Stimulated activated CD4-positive, alpha-beta T cell treated with anti-CD3 and anti-CD28 coated beads, Interleukin-1b, Interleukin-23, amount 100 ng/mL, for 1 hour (primary cell): ENCODE measurements at regions not wholly inside any gene's neighbourhood (a gene's known extent, or its start where the extent isn't known, plus 50 kb on each side); places are given as distances from the start of the nearest gene placed in this dataset.
"Not testable (repeated sequence)": the region's sequence is repeated elsewhere in the genome, so short reads cannot be mapped to it uniquely, and the experiment has no call there.

Source experiments
- DNase-seq, 2 donors: peaks; one replicate each; pipeline ENCODE4 v3.0.0-alpha.2; 2020; ENCODE audit warnings: low read depth in 2 of 2

DNA sequence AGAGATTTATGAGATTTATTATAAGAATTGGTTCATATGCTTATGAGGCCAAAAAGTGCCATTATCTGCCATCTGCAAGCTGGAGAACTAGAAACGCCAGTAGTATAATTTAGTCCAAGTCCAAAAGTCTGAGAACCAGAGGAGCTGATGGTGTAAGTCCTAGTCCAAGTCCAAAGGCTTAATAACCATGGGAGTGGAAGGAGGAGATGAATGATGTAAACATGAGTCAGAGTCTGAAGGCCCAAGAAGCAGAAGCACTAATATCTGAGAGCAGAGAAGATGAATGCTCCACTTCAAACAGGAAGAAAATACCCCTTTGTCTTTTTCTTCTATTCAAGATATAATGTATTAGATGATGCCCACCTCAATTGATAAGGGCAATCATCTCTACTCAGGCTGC lies 185.7 kb downstream of the CGGBP1 start:
- DNase-seq = no peak

DNA sequence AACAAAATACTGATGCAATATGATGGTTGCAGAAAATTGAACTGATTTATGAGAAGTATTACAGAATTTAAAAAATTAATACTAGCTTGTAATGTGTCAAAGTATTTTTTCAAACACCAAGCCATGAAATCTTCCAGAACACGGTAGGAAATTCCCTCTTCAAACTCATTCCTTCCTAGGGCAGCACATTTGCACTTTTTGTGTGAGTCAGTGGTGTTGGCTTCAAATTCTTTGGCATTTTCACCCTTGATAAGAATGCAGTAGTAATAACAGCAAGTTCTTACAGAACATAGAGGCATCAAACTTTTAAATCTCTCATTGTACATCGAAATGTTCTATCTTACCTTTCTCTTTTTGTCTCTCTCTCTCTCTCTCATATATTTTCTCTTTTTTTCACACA lies 191.8 kb downstream of the CGGBP1 start:
- DNase-seq = no peak

DNA sequence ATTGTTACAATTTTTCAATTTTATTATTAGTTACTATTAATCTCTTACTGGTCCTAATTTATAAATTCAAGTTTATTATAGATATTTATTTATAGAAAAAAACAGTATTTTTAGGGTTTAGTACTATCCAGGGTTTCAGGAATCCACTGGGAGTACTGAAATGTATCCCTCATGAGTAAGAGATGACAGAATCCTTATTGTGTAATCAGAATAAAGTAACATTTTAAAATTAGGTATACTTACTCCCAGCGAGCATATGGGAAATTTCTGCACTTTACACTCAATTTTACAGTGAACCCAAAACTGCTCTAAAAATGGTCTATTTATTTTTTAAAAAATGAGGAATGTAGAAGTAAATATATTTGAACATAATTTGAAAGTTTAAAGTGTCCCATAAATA lies 202.7 kb downstream of the CGGBP1 start:
- DNase-seq = no peak

DNA sequence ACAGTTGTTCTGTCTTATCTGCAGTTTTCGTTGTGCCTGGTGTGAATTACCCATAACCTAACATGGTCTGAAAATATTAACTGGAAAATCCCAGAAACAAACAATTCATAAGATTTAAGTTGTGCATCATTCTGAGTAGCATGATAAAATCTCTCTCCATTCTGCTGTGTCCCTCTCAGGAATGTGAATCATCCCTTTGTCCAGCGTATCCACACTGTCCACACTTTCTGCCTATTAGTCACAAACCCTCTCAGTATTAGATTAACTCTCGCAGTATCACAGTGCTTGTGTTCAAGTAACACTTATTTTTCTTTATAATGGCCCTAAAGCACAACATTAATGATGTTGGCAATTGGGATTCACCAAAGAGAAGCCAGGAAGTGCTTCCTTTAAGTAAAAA lies 203.2 kb downstream of the CGGBP1 start:
- no peak for DNase-seq

DNA sequence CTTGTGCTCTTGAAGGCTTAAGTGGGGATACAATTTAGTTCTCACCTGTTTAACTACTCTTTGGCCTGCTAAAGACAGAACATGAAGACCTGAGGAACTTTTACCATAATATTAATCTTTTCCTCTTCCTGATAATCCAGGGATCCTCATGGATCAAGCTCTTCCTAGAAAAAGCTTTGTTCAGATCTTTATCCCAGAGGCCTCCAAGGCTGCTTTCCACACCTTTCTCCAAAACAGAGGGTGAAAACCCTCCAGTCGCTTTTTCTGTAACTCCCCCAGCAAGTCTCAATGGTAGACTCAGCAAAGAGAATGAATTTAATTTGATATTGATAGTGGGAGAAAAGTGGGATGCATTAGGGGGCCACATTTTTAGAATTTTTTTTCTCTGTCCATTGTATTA lies 203.6 kb downstream of the CGGBP1 start:
- no peak for DNase-seq

DNA sequence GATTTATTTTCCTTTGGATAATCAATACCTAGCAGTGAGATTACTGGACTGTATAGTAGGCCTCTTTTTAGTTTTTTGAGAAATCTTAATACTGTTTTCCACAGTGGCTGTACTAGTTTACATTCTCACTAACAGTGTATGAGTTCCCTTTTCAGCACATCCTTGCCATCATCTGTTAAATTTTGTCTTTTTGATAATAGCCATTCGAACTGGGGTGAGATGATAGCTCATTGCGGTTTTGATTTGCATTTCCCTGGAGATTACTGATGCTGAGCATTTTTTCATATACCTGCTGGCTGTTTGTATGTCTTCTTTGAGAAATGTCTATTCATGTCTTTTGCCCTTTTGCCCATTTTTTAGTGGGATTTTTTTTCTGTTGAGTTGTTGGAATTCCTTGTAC lies 210.8 kb downstream of the CGGBP1 start:
- no peak for DNase-seq

DNA sequence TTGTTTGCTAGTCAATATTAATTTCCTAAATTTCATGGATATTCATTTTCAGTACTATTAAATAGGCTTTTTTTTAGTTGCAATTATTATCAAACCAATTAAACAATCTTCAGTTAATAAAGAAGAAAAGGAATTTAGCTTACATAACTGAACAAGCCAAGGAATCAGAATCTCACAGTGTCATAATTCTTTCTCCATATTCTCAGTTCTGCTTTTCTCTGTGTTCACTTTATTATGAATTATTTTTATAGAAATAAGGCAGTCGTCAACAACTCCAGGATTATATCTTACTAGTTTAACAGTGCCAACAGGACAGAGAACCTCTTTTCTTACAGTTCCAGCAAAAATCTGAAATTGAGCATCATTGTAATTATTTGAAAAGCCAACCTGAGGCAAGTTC lies 221.7 kb downstream of the CGGBP1 start:
- DNase-seq = no peak

DNA sequence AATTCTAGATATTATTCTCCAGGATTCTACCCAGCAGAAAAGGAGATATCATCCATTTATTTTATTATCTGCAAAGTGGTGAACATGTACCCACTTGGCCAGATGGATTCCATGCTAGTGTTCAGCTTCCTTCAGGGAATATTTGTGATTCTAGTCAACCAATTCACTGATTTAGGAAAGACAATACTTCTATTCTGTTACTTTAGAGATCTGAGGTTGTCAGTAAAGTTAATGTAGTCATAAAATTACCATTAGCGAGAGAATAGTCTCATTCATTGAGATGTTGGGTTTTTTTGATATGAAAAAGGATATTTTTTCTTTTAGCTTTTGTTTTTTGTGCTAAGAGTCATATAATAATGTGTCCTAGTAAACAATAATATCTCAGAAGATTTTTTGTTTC lies 222.8 kb downstream of the CGGBP1 start:
- no peak for DNase-seq

DNA sequence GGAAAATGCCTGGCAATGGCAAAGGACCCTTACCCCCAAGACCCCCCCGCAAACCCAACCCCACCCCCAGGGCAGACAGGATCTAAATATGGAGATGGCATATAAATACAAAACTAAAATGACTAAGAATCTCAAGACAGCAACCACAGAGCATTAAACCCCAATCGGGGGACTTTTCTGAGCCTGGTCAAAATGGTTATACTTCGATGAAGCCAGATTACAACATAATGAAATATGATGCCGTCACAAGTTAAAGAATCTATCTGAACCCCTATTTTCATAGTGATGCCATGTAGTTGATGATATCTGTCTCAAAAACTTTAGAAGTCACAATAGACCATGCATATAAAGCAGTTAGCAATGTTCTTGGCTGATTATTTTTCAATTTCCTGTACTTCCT lies 223.6 kb downstream of the CGGBP1 start:
- DNase-seq = no peak

DNA sequence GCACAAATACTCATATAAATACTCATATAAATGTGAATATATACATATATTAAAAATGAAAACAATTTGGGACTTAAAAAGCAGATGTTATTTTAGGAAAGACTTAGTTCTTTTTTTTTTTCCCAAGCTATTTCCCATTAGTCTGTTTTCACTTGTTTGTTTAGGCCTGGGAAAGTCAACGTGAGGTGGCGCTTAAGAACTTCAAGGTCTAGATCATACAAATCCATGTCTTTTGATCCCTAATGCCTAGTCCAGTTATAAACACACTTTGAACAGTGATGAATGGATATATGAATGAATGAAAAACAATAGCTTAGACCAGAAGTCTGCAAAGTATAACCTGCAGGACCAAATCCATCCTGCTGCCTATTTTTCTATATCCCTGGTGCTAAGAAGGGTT lies 224.5 kb downstream of the CGGBP1 start:
- no peak for DNase-seq

DNA sequence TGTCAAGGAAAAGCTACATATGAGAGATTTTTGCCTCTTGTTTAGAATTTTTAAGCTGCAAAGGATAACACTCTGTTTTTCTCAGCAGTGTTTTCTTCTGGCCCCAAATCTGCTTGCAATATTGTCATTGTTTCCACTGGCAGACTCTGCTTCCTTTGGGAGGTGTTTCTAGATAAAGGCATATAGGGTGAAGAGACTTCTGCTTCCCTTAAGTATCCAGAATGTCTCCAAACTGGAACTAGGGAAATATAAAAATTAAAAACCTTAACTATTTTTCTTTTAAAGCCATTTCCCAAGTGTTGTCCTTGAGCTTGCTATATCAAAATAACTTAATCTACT lies 225.8 kb downstream of the CGGBP1 start:
- no peak for DNase-seq

DNA sequence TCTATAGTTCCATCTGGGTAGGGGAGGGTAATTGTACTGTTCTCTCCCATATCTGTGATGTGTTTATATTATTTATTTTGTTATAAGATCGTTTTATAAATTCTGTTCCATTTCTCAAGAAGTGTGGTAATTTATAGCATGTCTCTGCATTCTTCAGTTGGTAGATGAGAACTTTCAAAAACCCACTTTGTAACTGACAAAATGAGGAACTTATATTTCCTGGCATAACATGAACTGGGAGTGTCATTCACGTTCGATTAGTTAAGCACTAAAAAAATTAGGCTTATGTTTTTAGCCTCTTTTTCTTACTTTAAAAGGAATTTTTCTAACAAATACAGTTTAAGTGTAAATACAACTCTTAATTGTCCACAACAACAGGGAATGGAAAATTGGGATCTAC lies 230.8 kb downstream of the CGGBP1 start:
- no peak for DNase-seq

DNA sequence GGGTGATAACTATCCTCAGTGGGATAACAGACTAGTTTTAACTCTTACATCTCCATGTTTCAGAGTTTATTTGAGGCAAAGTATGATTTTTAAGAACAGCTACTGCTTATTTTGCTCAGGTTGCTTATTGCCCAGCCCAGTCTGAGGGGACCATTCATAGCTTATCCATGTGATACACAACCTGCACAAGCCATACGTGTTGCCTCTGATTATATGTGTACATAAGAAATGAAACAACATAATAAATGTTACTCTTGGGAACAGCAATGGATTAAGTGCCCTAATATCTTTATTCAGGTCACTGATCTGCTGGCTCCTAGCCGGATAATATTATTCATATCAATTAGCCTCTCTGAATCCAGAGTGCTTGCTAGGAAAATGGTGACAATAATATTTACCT lies 236.2 kb downstream of the CGGBP1 start:
- DNase-seq = no peak

DNA sequence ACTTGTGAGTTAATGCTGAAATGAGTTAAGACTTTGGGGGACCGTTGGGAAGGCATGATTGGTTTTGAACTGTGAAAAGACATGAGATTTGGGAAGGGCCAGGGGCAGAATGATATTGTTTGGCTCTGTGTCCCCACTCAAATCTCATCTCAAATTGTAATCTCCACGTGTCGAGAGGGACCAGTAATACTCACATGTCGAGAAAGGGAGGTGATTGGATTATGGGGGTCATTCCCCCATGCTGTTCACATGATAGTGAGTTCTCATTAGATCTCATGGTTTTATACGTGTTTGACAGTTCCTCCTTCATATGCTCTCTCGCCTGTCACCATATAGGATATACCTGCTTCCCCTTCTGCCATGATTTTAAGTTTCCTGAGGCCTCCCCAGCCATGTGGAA lies 245.3 kb downstream of the CGGBP1 start:
- not testable (repeated sequence) for DNase-seq

DNA sequence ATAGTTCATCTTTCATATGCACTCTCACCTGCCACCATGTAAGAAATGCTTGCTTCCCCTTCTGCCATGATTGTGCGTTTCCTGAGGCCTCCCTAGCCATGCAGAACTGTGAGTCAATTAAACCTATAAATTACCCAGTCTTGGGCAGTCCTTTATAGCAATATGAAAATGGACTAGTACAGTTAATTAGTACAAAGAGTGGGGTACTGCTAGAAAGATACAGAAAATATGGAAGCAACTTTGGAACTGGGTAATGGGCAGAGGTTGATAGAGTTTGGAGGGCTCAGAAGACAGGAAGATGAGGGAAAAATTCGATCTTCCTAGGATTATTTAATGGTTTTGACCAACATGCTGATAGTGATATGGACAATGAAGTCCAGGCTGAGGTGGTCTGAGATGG lies 246.9 kb downstream of the CGGBP1 start:
- no peak for DNase-seq

DNA sequence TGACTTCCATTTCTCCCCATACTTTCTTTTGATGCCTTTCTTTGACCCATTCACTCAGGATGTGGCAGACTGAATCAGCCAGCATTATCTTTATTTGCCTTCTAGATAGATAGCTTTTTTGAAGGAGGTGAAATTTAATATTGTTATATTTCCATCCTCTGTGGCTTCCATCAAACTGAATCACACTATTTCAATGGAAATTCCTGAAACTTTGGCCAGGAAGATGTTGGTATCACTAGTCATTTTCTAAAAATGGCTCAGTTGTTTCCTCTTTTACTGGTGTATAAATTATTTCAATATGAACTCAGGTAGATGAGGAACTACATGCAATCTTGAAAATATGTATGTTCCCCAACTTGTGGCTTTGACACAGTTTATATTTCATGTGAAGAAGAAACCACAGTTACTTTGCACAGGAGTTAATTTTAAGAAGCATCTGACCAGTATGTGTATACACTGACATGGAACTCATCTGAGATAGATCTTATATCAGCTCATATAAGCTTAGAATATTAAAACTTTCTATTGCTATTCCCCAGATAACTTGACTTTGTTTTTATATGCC lies 248.3 kb downstream of the CGGBP1 start:
- no peak for DNase-seq

DNA sequence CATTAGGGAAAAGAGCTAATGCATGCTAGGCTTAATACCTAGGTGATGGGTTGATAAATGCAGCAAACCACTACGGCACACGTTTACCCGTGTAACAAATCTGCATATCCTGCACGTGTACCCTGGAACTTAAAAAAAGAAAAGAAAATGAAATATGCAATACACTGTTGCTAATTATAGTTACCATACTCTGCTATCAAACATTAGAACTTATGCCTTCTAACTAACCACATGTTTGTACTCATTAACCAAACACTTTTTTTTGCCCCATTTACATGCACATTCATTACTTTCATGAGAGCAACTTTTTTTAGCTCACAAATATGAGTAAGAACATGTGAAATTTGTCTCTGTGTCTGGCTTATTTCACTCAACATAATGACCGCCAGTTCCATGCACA lies 253.1 kb downstream of the CGGBP1 start:
- DNase-seq = no peak

DNA sequence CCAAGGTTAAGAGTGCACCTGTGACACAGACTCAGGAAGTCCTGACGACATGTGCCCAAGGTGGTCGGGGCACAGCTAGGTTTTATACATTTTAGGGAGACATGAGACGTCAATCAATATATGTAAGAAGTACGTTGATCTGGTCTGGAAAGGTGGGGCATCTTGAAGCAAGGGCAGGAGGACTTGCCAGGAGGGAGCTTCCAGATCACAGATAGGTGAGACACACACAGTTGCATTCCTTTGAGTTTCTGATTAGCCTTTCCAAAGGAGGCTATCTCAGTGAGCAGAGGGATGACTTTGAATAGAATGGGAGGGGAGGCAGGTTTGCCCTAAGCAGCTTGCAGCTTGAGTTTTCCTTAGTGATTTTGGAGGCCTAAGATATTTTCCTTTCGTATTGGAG lies 257.4 kb downstream of the CGGBP1 start:
- no peak for DNase-seq

DNA sequence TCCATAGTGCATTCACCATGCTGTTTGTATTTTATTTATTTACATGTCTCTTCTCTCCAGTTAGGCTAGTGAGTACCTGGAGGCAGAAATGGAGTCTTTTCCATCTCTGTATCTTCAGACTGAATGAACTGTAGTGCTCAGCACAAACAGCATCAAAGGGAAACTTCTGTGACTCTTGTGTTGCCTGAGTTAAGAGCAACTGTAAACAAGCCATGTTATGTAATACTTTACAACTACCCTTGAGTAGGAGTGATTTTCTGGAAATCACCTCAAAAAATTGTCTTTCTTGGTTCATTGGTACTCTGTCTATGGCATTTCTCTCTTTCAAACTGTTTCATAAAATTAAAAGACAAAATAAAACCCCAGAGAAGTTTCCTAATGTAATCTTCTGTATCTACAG lies 258.3 kb downstream of the CGGBP1 start:
- DNase-seq = no peak

DNA sequence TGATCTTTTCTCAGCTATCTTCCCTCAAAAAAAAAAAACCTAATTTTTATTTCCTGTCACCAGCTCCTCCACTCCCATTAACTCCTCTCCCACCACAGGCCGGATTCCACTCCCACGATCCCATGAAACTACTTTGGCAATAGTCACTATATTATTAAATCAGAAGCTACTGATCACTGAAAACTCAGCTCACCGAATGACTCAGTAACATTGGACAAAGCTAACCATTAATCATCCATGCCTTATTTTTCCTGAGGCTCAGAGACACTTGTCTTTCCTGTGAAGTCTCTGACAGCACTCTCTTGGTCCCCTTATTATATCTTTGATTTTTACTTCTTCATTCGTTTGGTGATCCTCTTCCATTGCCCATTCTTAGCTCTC lies 260.2 kb downstream of the CGGBP1 start:
- no peak for DNase-seq

DNA sequence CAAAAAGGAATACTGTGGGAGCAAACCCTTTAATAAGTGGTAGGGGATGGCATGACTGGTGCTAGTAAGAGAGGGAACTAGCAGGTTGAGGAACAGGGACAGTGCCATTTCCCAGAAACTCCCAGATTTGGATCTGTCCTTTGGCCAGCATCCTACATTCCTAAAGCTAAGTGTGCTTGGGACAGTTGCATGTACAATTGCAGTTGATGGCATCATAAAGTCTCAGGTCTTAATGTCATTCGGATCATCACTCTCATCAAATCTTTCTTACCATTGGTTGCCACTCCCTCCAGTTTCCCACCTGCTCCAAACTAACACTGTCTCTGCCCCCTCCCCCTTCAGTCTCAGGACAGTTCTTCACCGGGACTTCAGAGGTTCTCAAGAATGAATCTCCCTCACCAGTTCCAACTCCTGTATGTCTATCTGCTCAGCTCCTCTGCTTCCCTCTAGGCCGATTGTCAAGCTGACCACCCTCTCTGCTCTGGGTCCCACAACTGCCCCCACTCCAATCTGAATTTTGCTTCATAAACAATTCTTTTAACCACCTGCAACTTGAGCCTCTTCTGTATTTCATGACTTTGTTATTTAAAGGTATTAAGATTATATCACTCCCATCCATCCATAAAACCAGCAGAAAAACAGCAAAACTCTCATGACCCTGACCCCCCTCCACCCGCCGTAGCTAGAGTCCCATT lies 260.8 kb downstream of the CGGBP1 start:
- DNase-seq = no peak

DNA sequence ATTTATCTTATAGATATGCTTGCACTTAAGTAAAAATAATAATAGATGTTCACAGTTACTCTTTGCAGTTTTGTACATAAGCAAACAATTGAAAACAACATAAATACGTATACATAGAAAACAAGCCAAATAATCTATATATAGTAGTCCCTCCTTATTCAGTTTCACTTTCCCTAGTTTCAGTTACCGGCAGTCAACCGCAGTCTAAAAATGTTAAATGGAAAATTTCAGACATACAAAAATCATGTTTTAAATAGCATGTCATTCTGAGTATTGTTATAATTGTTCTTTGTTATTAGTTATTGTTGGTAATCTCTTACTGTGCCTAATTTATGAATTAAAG lies 262.0 kb downstream of the CGGBP1 start:
- DNase-seq = no peak

DNA sequence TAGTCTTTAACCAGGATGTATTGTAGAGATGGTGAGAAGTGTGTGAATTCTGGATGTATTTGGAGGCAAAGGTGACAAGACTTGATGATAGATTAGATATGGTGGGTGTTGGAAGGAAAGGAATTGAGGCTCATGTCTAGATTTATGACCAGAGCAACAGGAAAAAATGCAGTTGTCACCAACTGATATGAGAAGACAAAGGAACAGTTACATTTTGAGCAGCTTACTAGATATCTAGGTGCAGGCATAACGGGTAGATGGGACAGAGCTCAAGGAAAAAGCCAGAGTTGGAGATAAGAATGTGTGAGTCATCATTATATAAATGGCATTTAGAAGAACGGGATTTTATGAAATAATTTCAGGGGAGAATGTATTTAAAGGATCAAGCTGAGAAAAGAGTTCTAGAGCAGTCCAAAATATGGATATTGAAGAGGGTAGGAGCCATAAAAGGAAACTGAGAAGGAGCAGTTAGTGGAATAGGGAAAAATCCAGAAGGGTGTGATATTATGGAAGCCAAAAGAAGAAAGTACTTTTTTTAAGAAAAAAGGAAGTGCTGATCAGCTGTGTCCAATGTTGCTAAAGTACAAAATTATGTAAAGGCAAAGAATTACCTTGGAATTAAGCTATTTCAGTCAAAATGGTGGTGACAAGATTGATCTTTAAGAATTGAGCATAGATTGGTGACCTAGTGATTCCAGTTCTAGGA lies 262.5 kb downstream of the CGGBP1 start:
- no peak for DNase-seq

DNA sequence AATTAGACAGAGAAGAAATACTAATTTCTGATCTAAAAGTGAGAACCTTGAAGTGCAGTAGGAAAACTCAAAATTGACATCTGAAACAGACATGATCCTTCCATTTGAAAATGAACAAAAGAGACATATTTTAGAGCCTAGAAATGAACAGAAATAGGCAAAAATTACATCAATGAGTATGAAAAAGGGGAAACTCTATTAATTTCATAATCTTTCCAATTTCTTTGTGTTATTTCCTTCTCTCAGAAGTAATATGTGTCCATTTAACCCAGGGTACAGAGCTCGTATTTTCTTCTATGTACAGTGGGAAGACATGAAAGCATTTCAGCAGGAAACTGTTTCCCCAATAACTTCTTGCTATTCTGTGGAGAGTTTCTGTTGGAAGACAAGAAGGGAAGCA lies 263.1 kb downstream of the CGGBP1 start:
- no peak for DNase-seq
